ENCODE measurements at regions not wholly inside any gene's neighbourhood (a gene's known extent, or its start where the extent isn't known, plus 50 kb on each side); places are given as distances from the start of the nearest gene placed in this dataset.

GRCh38 chr3:182385356-182385755, 407.9 kb upstream of the ATP11B start:
- no peaks in the 10 kb centered on the region for H3K36me3 ChIP-seq (ENCODE audit: control insufficient read depth, insufficient read depth, low read length)
- DNase-seq (ENCODE audit: low read depth in 4 of 6, low spot score in 6 of 6): peak in 3 of 6 donors; percentile 17 to 55 (median 42)
- H3K4me3 ChIP-seq (ENCODE audit: low read depth, low read length): no peak overlapping the region
- 67% methylated on average over 1 of the region's 2 CpGs for WGBS (ENCODE audit: insufficient coverage)
- H3K27ac ChIP-seq (ENCODE audit: low read depth, low read length): no peak overlapping the region
- no peaks in the 10 kb centered on the region for H3K27me3 ChIP-seq (ENCODE audit: control insufficient read depth, insufficient read depth, low read length)
- H3K4me1 ChIP-seq (ENCODE audit: control insufficient read depth, insufficient read depth, low read length): no peaks in the 10 kb centered on the region
- no peaks in the 10 kb centered on the region for H3K9me3 ChIP-seq (ENCODE audit: control insufficient read depth, insufficient read depth, low read length)

- no CpG with 5 or more reads among the region's 1 CpG for WGBS (ENCODE audit: insufficient coverage)
These were observed 404.8 kb upstream of the ATP11B start for GRCh38 chr3:182388506-182388905.

DNA sequence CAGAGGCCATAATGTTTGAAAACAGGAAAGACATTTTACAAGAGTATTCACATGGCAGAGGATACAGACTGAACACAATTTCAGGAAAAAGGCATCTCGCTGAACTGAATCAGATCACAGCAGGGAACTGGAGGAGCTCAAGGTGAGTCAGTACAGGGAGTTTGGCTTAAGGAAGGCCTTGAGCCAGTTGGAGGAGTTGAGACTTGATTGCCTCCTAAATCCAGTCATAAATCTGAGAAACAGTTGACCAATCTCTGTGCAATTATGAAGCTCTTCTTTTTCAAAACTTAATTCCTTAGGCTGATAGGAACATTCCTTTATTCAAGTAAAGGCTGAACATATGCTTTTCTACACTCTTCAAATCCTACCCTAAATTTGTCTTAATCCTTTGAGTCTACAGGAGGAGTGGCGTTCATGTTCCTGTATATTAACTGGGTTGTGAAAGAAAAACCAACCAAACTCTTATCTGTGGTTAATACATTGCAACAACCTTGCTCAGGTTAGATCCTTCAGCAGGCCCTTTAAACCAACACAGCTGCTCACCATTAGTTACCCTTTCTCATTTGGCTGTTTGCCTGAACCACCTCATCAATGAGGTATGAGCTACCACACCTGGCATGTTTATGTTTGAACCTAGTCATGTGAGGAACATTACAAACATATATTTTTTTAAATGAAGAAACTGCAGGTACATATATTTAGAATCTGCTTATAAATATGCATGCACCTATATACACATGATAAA, 404.1 kb upstream of the ATP11B start:
- H3K27ac ChIP-seq (ENCODE audit: low read depth, low read length): no peak overlapping the region
- H3K27me3 ChIP-seq (ENCODE audit: control insufficient read depth, insufficient read depth, low read length): no peaks in the 10 kb centered on the region
- DNase-seq (ENCODE audit: low read depth in 4 of 6, low spot score in 6 of 6): no peak
- no peak overlapping the region for H3K4me3 ChIP-seq (ENCODE audit: low read depth, low read length)
- H3K9me3 ChIP-seq (ENCODE audit: control insufficient read depth, insufficient read depth, low read length): no peaks in the 10 kb centered on the region
- 83% methylated on average over 1 of the region's 2 CpGs for WGBS (ENCODE audit: insufficient coverage)
- no peaks in the 10 kb centered on the region for H3K4me1 ChIP-seq (ENCODE audit: control insufficient read depth, insufficient read depth, low read length)
- H3K36me3 ChIP-seq (ENCODE audit: control insufficient read depth, insufficient read depth, low read length): no peaks in the 10 kb centered on the region

More at GRCh38 chr3:182388506-182388905, 404.8 kb upstream of the ATP11B start:
- H3K4me1 ChIP-seq (ENCODE audit: control insufficient read depth, insufficient read depth, low read length): no peaks in the 10 kb centered on the region
- no peak for DNase-seq (ENCODE audit: low read depth in 4 of 6, low spot score in 6 of 6)
- no peaks in the 10 kb centered on the region for H3K36me3 ChIP-seq (ENCODE audit: control insufficient read depth, insufficient read depth, low read length)
- no peaks in the 10 kb centered on the region for H3K9me3 ChIP-seq (ENCODE audit: control insufficient read depth, insufficient read depth, low read length)
- H3K4me3 ChIP-seq (ENCODE audit: low read depth, low read length): no peak overlapping the region
- no peak overlapping the region for H3K27ac ChIP-seq (ENCODE audit: low read depth, low read length)
- no peaks in the 10 kb centered on the region for H3K27me3 ChIP-seq (ENCODE audit: control insufficient read depth, insufficient read depth, low read length)

DNA sequence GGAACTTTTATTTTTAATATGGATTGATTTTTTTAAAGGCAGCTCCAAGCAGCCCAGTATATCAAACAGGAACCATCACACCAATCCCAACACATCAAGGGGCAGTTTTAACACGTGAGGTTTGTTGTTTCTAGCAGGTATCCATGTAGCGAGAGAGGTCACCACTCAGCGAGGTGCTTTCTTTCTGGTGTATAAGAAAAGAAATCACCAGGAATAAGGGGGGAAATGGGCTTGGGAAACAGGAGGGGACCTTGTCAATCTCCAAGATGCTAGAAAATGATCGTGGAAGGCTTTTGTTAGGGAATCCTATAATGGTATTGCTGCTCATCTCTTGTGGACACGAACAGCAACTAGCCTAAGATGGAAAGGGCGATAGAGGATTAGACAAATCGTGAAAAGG, 402.9 kb upstream of the ATP11B start:
- no peaks in the 10 kb centered on the region for H3K9me3 ChIP-seq (ENCODE audit: control insufficient read depth, insufficient read depth, low read length)
- H3K27ac ChIP-seq (ENCODE audit: low read depth, low read length): no peak overlapping the region
- WGBS (ENCODE audit: insufficient coverage): 71% methylated on average over 1 of the region's 7 CpGs
- no peaks in the 10 kb centered on the region for H3K4me1 ChIP-seq (ENCODE audit: control insufficient read depth, insufficient read depth, low read length)
- DNase-seq (ENCODE audit: low read depth in 4 of 6, low spot score in 6 of 6): no peak
- H3K36me3 ChIP-seq (ENCODE audit: control insufficient read depth, insufficient read depth, low read length): no peaks in the 10 kb centered on the region
- no peak overlapping the region for H3K4me3 ChIP-seq (ENCODE audit: low read depth, low read length)
- no peaks in the 10 kb centered on the region for H3K27me3 ChIP-seq (ENCODE audit: control insufficient read depth, insufficient read depth, low read length)

DNA sequence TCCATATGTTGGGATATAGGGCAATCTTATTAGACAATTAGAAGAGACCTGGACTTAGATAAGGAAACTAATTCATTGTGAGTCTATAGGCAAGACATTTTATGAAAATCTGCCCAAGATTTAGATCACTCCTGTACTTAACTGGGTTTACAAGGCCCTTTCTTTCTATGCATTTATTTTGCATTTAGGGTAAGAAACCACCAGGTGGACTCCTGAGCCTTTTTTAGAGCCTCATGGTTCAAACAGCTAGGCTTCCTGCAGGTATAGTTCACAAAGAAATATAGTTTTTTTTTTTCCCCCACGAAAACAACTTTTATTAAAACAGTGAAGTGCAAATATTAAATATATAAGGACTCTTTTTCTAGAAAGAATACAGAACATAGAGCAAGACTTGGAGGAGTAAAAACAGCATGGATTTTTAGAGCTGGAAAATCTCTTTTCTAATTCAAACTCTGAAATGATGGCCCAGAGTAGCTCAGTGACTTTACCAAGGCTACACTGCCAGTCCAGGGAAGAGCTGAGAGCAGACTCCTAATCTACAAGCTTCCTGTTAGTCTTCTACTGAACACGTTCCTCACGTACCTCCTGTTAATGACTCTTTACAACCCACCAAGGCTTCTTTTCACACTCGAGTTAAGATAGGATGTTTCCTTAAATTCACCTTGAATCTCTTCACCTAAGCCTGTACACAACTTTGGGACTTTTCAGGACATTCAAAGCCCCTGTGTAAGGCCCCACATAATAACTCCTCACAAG, 400.9 kb upstream of the ATP11B start:
- Histone ChIP-seq H3K9me3 (ENCODE audit: control insufficient read depth, insufficient read depth, low read length) (no peaks in the 10 kb centered on the region), H3K27me3 (ENCODE audit: control insufficient read depth, insufficient read depth, low read length) (no peaks in the 10 kb centered on the region), H3K4me1 (ENCODE audit: control insufficient read depth, insufficient read depth, low read length) (no peaks in the 10 kb centered on the region), H3K27ac (ENCODE audit: low read depth, low read length) (no peak overlapping the region), H3K4me3 (ENCODE audit: low read depth, low read length) (no peak overlapping the region), H3K36me3 (ENCODE audit: control insufficient read depth, insufficient read depth, low read length) (no peaks in the 10 kb centered on the region)
- no peak for DNase-seq (ENCODE audit: low read depth in 4 of 6, low spot score in 6 of 6)
- WGBS (ENCODE audit: insufficient coverage): 63% methylated on average over 3 of the region's 4 CpGs

DNA sequence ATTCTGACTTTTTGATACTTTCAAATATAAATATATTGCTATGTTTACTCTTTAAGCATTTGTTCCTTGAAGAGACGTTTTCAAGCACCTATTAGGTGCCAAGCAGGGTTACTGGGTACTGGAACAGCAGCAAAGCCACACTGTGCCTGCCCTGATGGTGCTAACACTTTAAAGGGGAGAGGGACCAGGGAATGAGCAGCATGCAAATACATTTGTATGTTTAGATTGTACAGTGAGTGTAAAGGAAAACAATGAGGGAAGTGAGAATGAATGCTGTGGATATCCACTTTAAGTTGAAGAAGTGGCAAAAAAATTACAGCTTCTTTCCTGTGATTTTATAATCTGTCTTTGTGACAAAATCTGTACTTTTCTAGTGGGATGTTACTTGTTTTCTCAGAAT, 400.2 kb upstream of the ATP11B start:
- no peak for DNase-seq (ENCODE audit: low read depth in 4 of 6, low spot score in 6 of 6)
- Histone ChIP-seq H3K27me3 (ENCODE audit: control insufficient read depth, insufficient read depth, low read length) (no peaks in the 10 kb centered on the region), H3K36me3 (ENCODE audit: control insufficient read depth, insufficient read depth, low read length) (no peaks in the 10 kb centered on the region), H3K4me1 (ENCODE audit: control insufficient read depth, insufficient read depth, low read length) (no peaks in the 10 kb centered on the region), H3K9me3 (ENCODE audit: control insufficient read depth, insufficient read depth, low read length) (no peaks in the 10 kb centered on the region), H3K27ac (ENCODE audit: low read depth, low read length) (no peak overlapping the region), H3K4me3 (ENCODE audit: low read depth, low read length) (no peak overlapping the region)
- 69% methylated on average over 1 of the region's 1 CpG for WGBS (ENCODE audit: insufficient coverage)

GRCh38 chr3:182393830-182394367, 399.4 kb upstream of the ATP11B start:
- no peak overlapping the region for H3K27ac ChIP-seq (ENCODE audit: low read depth, low read length)
- H3K36me3 ChIP-seq (ENCODE audit: control insufficient read depth, insufficient read depth, low read length): no peaks in the 10 kb centered on the region
- no peaks in the 10 kb centered on the region for H3K9me3 ChIP-seq (ENCODE audit: control insufficient read depth, insufficient read depth, low read length)
- H3K27me3 ChIP-seq (ENCODE audit: control insufficient read depth, insufficient read depth, low read length): no peaks in the 10 kb centered on the region
- 82% methylated on average over 3 of the region's 5 CpGs for WGBS (ENCODE audit: insufficient coverage)
- no peaks in the 10 kb centered on the region for H3K4me1 ChIP-seq (ENCODE audit: control insufficient read depth, insufficient read depth, low read length)
- no peak for DNase-seq (ENCODE audit: low read depth in 4 of 6, low spot score in 6 of 6)
- H3K4me3 ChIP-seq (ENCODE audit: low read depth, low read length): no peak overlapping the region

- no CpG with 5 or more reads among the region's 1 CpG for WGBS (ENCODE audit: insufficient coverage)
- Histone ChIP-seq H3K27me3 (ENCODE audit: control insufficient read depth, insufficient read depth, low read length) (no peaks in the 10 kb centered on the region), H3K4me1 (ENCODE audit: control insufficient read depth, insufficient read depth, low read length) (no peaks in the 10 kb centered on the region), H3K4me3 (ENCODE audit: low read depth, low read length) (no peak overlapping the region), H3K27ac (ENCODE audit: low read depth, low read length) (no peak overlapping the region), H3K9me3 (ENCODE audit: control insufficient read depth, insufficient read depth, low read length) (no peaks in the 10 kb centered on the region), H3K36me3 (ENCODE audit: control insufficient read depth, insufficient read depth, low read length) (no peaks in the 10 kb centered on the region)
- DNase-seq (ENCODE audit: low read depth in 4 of 6, low spot score in 6 of 6): no peak
These were observed 396.1 kb upstream of the ATP11B start for GRCh38 chr3:182397164-182397563.

- H3K9me3 ChIP-seq (ENCODE audit: control insufficient read depth, insufficient read depth, low read length): no peaks in the 10 kb centered on the region
- no peaks in the 10 kb centered on the region for H3K27me3 ChIP-seq (ENCODE audit: control insufficient read depth, insufficient read depth, low read length)
- no peak overlapping the region for H3K4me3 ChIP-seq (ENCODE audit: low read depth, low read length)
- DNase-seq (ENCODE audit: low read depth in 4 of 6, low spot score in 6 of 6): no peak
- H3K27ac ChIP-seq (ENCODE audit: low read depth, low read length): no peak overlapping the region
- H3K36me3 ChIP-seq (ENCODE audit: control insufficient read depth, insufficient read depth, low read length): no peaks in the 10 kb centered on the region
- 86% methylated on average over 4 of the region's 11 CpGs for WGBS (ENCODE audit: insufficient coverage)
- no peaks in the 10 kb centered on the region for H3K4me1 ChIP-seq (ENCODE audit: control insufficient read depth, insufficient read depth, low read length)
These were observed 393.1 kb upstream of the ATP11B start for GRCh38 chr3:182399978-182400737.
